Memory B cell (primary cell): ENCODE measurements at regions not wholly inside any gene's neighbourhood (a gene's known extent, or its start where the extent isn't known, plus 50 kb on each side); places are given as distances from the start of the nearest gene placed in this dataset.
"Not testable (repeated sequence)": the region's sequence is repeated elsewhere in the genome, so short reads cannot be mapped to it uniquely, and the experiment has no call there.

Source experiments
- ATAC-seq: fragments of 150-1000 bp; cut with Tn5 transposase; 2 replicates; pipeline ENCODE4 v1.10.0; 2021; ENCODE audit warnings: low read depth, mild to moderate bottlenecking, moderate library complexity
- DNase-seq, 2 donors: peaks; one replicate each; pipeline ENCODE4 v3.0.0; 2022; ENCODE audit warnings: low spot score in 2 of 2
- H3K27ac Mint-ChIP-seq: one replicate; pipeline ENCODE4 v1.8.0; 2022; ENCODE audit warnings: mild to moderate bottlenecking, moderate library complexity, mixed read lengths
- H3K27me3 Mint-ChIP-seq: one replicate; pipeline ENCODE4 v1.8.0; 2022; ENCODE audit warnings: mixed read lengths
- H3K36me3 Mint-ChIP-seq: one replicate; pipeline ENCODE4 v1.8.0; 2022; ENCODE audit warnings: mild to moderate bottlenecking, mixed read lengths
- H3K4me1 Mint-ChIP-seq: one replicate; pipeline ENCODE4 v1.8.0; 2022; ENCODE audit warnings: mixed read lengths
- H3K4me3 Mint-ChIP-seq: one replicate; pipeline ENCODE4 v1.8.0; 2022; ENCODE audit warnings: mild to moderate bottlenecking, moderate library complexity, mixed read lengths
- H3K9me3 Mint-ChIP-seq: one replicate; pipeline ENCODE4 v1.8.0; 2022; ENCODE audit warnings: mixed read lengths

DNA sequence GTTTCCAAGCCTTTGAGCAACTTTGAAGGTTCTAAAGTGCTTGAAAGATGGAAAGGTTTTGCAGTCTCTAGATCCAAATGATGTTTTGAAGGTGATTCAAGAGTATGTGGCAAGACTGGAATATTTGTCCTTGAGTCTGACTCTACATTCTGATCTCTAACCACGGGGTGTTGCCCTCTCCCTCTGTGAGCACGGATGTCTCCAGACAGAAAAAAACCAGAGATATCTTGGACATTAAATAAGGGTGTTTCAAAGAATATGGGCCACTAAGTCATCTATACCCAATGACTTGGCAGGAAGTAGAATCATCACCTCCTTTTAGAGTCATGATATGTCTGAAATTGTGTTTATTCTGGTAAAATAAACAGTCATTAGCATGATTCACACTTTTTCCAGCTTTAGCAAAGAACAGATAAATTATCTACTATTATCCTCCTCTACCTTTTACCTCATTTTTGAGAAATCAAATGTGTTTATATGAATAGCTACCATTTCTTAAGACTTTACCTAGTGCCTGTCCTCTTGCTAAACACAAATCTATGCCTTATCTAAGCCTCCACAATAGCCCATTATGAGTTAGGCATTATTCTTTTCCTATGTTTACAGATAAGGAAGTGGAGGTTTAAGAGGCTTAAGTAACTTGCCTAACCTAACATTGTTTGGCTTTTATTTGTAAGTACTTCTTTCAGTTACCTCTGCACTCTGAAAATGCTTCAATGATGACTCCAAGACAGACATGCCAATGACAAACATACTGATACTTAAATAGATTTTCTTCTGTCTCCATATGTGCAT lies 384.4 kb downstream of the BMP2 start:
- peaks cover 2% of the 10 kb centered on the region for H3K9me3 Mint-ChIP-seq
- DNase-seq (no peak), ATAC-seq (no peak)
- H3K4me3 Mint-ChIP-seq = no peak overlapping the region
- H3K27ac Mint-ChIP-seq = no peak overlapping the region
- H3K4me1 Mint-ChIP-seq = no peaks in the 10 kb centered on the region
- no peaks in the 10 kb centered on the region for H3K27me3 Mint-ChIP-seq
- H3K36me3 Mint-ChIP-seq = no peaks in the 10 kb centered on the region

DNA sequence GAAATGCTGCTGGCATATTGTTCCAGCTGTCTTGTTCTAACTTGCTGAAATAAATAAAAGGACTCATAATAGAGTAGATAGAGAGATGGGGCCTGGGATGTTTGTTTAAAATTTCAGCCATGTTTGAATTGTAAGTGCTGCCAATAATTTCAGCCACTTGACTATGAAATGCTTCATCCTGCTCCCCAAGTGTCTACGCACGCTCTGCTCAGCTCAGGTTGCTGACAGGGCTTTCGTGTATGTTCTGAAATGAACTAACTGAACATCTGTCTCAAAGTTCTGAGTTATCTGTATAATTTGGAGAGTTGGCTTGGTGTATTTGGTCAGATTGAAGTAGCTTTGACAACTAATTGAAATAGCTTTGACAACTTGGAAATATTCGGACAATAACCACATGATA lies 387.8 kb downstream of the BMP2 start:
- DNase-seq (no peak), ATAC-seq (no peak)
- Mint-ChIP-seq H3K27ac (no peak overlapping the region), H3K4me3 (no peak overlapping the region), H3K36me3 (no peaks in the 10 kb centered on the region), H3K4me1 (no peaks in the 10 kb centered on the region), H3K27me3 (no peaks in the 10 kb centered on the region), H3K9me3 (peaks cover 5% of the 10 kb centered on the region)

DNA sequence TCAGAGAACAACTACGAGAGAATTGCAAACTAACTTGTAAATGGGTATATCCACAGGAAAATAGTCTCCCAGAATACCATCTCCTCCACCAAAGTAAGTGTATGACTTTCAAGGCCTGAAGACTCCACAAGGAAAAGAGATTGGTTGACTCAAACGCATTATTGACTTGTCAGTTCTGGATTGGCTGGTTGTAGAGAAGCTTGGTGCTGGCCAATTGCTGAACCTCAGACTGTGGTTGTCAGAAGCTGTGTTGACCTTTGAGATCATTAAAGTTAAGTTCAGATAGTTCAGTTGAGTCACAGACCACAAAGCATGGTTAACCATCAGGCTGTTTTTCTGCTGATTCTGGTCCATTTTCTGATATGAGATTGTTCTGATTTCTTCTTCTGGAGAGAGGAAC lies 388.3 kb downstream of the BMP2 start:
- DNase-seq = no peak
- no peaks in the 10 kb centered on the region for H3K27me3 Mint-ChIP-seq
- no peaks in the 10 kb centered on the region for H3K36me3 Mint-ChIP-seq
- no peaks in the 10 kb centered on the region for H3K4me1 Mint-ChIP-seq
- no peak overlapping the region for H3K27ac Mint-ChIP-seq
- H3K9me3 Mint-ChIP-seq = peaks cover 5% of the 10 kb centered on the region
- ATAC-seq = no peak
- H3K4me3 Mint-ChIP-seq = no peak overlapping the region

DNA sequence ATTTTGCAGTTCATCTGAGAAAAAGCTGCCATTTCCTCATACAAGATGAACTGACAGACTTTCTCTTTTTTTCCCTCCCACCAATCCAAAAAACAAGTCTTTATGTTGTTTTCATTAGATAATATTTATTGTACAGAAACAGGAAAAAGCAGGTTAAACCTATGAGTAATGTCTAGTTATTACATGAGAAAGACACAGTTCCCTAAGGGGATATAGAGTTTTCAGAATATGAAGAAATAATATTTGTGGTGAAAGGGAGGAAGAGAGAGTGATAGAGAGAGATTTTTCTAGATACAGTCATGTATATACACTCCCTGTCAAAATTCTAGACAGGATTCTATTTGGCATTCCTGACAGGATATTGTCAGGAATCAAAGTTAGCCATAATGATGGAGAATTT lies 392.4 kb downstream of the BMP2 start:
- DNase-seq (no peak), ATAC-seq (no peak)
- H3K27ac Mint-ChIP-seq = no peak overlapping the region
- H3K4me1 Mint-ChIP-seq = no peaks in the 10 kb centered on the region
- H3K9me3 Mint-ChIP-seq = peaks cover 12% of the 10 kb centered on the region
- H3K4me3 Mint-ChIP-seq = no peak overlapping the region
- no peaks in the 10 kb centered on the region for H3K27me3 Mint-ChIP-seq
- H3K36me3 Mint-ChIP-seq = no peaks in the 10 kb centered on the region

DNA sequence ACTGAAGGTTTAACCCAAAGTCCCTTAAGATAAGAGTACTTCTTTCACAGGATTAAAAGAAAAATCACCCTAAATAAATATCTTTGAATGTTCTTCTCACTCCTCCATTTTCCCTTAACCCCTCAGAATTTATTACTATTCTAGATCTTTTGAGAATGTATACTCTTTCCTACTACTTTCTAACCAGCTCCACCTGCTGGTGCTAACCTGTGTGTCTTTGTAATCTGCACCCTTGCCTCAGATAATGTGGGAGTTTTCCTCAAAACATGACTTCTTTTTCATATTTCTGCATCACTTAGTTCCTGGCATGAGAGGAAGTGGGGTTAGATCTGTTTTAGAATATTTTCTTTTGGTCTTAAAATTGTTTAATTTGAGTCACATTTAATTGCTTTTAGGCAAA lies 394.2 kb downstream of the BMP2 start:
- Mint-ChIP-seq H3K36me3 (no peaks in the 10 kb centered on the region), H3K27ac (no peak overlapping the region), H3K27me3 (no peaks in the 10 kb centered on the region), H3K9me3 (peaks cover 12% of the 10 kb centered on the region), H3K4me1 (no peaks in the 10 kb centered on the region), H3K4me3 (no peak overlapping the region)
- DNase-seq = no peak
- ATAC-seq = no peak

DNA sequence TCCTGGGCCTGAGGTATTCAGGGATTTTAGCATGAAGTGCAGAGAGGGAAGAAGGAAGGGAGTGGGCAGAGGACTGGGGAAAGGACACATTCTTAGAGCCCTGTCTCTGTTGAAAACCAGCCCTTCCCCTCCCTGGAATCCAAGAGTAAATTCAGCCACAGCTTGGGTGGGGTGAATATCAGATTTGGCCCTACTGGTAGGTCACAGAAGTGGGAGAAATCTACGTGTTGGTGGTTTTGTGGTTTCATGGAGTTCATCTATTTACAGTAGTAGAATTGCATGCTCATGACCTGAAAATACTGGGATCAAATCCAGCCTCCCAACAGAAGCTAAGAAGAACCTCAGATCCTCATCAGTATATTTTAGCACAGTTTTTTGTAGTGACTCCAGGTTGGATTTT lies 404.4 kb downstream of the BMP2 start:
- H3K9me3 Mint-ChIP-seq = no peaks in the 10 kb centered on the region
- no peak overlapping the region for H3K4me3 Mint-ChIP-seq
- DNase-seq (no peak), ATAC-seq (no peak)
- H3K27ac Mint-ChIP-seq = no peak overlapping the region
- H3K36me3 Mint-ChIP-seq = no peaks in the 10 kb centered on the region
- no peaks in the 10 kb centered on the region for H3K4me1 Mint-ChIP-seq
- no peaks in the 10 kb centered on the region for H3K27me3 Mint-ChIP-seq

DNA sequence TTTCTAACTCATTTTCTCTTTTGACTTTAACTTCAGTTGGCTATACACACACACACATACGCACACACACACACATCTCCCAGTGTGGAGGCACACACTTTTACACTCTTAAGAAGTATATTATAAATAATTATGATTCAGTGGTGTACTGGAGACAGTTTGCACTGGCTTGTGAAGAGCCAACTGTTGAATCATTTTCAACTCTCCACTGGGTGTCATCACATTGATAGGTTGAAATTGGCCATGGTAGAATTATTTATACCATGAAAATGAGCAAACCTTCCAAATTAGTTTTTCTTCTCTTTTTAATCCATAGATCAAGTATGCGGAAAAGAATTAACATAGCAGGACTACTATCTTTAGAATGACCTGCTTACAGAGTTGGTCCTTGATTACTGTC lies 407.1 kb downstream of the BMP2 start:
- H3K36me3 Mint-ChIP-seq = no peaks in the 10 kb centered on the region
- ATAC-seq (no peak), DNase-seq (no peak)
- no peaks in the 10 kb centered on the region for H3K27me3 Mint-ChIP-seq
- no peak overlapping the region for H3K4me3 Mint-ChIP-seq
- peaks cover under 1% of the 10 kb centered on the region for H3K9me3 Mint-ChIP-seq
- H3K4me1 Mint-ChIP-seq = no peaks in the 10 kb centered on the region
- H3K27ac Mint-ChIP-seq = no peak overlapping the region

DNA sequence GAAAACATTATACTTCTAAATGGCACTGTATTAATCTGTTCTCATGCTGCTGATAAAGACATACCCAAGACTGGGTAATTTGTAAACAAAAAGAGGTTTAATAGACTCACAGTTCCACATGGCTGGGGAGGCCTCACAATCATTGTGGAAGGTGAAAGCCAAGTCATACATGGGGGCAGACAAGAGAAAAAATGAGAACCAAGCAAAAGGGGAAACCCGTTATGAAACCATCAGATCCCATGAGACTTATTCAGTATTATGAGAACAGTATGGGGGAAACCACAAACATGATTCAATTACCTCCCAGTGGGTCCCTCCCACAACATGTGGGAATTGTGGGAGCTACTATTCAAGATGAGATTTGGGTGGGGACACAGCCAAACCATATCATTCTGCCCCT lies 408.3 kb downstream of the BMP2 start:
- H3K4me1 Mint-ChIP-seq, H3K36me3 Mint-ChIP-seq, H3K4me3 Mint-ChIP-seq, ATAC-seq, H3K27me3 Mint-ChIP-seq, DNase-seq, H3K27ac Mint-ChIP-seq, H3K9me3 Mint-ChIP-seq: not testable (repeated sequence)

DNA sequence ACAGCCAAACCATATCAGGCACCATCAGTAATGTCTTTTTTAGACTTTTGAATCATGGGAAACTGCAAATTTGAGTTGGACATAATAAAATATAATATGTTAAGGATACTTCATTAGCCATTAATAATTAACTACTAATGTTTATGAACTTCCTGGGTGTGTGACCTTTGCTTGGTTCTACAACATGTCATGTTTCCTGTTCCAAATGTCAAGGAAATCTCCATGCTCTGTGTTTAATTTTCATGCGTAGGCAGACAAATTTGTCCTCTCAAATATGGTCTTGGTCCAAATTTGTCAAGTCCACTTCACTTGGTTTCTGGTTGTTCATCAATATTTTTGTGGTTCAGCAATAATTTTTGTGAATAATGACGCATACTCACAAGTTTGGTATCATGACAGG lies 410.5 kb downstream of the BMP2 start:
- H3K9me3 Mint-ChIP-seq = peaks cover 12% of the 10 kb centered on the region
- H3K27ac Mint-ChIP-seq = no peak overlapping the region
- no peaks in the 10 kb centered on the region for H3K4me1 Mint-ChIP-seq
- DNase-seq (no peak), ATAC-seq (no peak)
- H3K4me3 Mint-ChIP-seq = no peak overlapping the region
- H3K36me3 Mint-ChIP-seq = no peaks in the 10 kb centered on the region
- H3K27me3 Mint-ChIP-seq = no peaks in the 10 kb centered on the region

DNA sequence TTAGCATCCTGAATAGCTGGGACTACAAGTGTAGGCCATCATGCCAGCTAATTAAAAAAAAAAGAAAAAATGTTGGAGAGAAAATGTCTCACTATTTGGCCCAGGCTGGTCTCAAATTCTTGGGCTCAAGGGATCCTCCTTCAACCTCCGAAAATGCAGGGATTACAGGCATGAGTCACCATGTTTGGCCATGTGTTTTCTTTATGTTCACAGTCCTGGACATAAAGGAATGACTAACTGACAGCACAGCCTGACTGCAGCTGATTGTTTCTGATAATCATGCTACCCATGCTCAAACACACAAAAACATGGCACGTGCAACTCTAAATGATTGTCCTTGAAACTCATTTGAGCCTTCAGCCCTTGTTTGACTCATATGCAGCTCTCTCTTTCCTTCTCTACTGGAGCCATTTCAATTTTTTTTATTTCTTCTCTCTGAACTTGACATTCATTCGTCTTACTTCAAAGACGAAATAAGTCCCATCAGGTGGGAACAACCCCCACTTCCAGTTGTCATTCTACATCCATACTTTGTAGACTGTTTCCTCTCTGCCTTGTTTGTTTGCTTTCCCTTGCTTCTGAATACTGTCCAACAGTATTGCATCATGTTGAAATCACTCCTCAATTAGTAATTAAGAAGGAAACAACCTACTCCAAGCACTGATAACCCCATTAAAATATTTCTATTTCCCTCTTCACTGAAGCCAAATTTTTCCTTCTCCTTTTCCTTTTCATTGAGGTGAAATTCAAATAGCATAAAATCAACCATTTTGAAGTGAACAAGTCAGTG lies 413.0 kb downstream of the BMP2 start:
- DNase-seq = no peak
- Mint-ChIP-seq H3K9me3 (peaks cover 14% of the 10 kb centered on the region), H3K4me1 (no peaks in the 10 kb centered on the region), H3K27me3 (no peaks in the 10 kb centered on the region), H3K27ac (no peak overlapping the region), H3K4me3 (no peak overlapping the region), H3K36me3 (no peaks in the 10 kb centered on the region)
- ATAC-seq = no peak

DNA sequence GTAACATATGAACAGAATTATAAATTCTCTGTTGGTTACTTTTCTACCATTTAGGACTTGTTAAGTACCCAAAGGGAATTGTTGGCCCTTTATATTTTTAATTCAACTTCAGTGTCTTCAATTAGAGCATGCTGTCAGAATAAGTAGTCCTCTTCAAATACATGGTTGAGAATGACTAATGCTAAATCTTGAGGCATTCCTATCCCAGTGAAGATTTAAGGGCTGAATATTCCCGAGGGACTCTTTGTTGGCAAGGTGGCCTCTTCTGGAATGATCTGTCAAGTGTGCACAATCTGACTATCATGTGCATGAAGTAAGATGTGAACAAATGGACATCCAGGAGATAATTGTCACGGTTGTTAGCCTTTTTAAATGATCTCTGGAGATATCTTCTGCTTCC lies 421.7 kb downstream of the BMP2 start:
- Mint-ChIP-seq H3K9me3 (peaks cover 1% of the 10 kb centered on the region), H3K27ac (no peak overlapping the region), H3K4me3 (no peak overlapping the region), H3K27me3 (no peaks in the 10 kb centered on the region), H3K36me3 (no peaks in the 10 kb centered on the region), H3K4me1 (no peaks in the 10 kb centered on the region)
- ATAC-seq (no peak), DNase-seq (no peak)

DNA sequence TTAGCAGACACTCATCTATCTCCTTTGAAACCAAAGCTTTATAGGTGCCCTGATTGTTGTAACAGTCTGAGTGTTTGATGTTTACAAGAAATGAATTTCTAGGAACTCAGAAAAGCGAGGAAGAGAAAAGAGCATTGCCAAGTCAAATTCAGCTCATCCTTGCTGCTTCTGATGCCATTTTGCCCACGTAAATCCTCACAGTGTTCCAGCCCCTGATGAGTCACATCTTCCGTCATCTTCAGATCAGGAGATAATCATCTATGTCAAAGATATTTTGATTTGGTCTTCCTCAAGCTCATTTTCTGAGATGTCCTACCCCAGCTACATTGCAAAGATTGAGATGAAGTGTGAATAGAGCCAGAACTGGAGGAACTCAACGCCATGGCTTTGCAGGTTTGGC lies 426.2 kb downstream of the BMP2 start:
- DNase-seq (no peak), ATAC-seq (no peak)
- Mint-ChIP-seq H3K27me3 (no peaks in the 10 kb centered on the region), H3K9me3 (peaks cover 3% of the 10 kb centered on the region), H3K27ac (no peak overlapping the region), H3K4me1 (no peaks in the 10 kb centered on the region), H3K36me3 (no peaks in the 10 kb centered on the region), H3K4me3 (no peak overlapping the region)

DNA sequence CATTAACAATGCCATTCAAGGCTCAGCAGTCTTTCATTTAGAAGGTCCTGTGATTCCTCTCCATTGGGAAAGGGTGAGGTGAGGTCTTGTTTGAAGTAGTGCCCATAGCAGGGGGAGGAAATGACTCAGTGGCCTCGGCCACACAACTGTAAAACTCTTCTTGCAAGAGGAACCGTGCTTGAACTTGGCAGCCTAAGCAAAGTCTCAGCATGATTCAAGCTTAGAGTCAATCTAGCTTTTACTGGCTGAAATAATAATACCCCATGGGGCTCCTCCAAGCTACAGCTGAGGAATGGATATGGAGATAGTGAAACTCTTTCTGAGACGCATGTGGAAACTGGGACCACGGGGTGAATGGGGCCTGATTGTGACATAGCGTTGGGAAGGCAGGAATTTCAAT lies 428.2 kb downstream of the BMP2 start:
- Mint-ChIP-seq H3K36me3 (no peaks in the 10 kb centered on the region), H3K27me3 (no peaks in the 10 kb centered on the region), H3K9me3 (peaks cover 3% of the 10 kb centered on the region), H3K27ac (no peak overlapping the region), H3K4me3 (no peak overlapping the region), H3K4me1 (no peaks in the 10 kb centered on the region)
- DNase-seq = no peak
- ATAC-seq = no peak

DNA sequence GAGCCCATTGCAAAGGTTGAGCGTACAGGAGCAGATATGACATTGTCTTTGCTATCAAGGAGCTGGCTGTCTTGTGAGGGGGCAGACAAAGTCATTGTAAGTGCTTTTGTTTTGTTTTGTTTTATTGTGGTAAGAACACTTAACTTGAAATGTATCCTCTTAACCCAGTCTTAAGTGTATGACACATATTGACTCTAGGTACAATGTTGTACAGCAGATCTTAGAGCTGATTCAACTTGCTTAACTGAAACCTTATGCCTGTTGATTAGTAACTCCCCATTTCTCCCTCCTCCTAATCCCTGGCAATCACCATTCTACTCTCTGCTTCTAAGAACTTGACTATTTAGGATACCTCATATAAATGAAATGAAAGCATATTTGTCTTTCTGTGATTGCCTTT lies 429.0 kb downstream of the BMP2 start:
- Mint-ChIP-seq H3K27me3 (no peaks in the 10 kb centered on the region), H3K4me3 (no peak overlapping the region), H3K36me3 (no peaks in the 10 kb centered on the region), H3K9me3 (peaks cover 3% of the 10 kb centered on the region), H3K4me1 (no peaks in the 10 kb centered on the region), H3K27ac (no peak overlapping the region)
- no peak for ATAC-seq
- no peak for DNase-seq

DNA sequence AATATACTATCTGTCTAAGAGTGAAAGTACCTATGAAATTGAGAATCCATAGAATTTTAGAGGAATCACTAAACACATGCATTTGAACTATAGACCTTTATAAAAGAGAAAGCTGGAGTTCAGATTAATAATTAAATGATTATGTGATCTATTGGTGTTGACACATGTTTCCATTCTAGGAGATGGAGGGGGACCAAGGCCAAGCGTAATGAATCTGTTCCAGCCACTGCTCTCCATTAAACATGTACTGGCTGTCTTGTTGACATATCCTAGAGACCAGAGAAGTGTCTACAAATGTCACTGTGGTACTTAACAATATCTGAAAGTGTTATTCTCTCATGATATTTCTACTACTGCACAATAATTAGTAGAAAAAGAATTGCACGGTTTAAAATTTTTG lies 432.4 kb downstream of the BMP2 start:
- no peak for ATAC-seq
- DNase-seq = no peak
- no peak overlapping the region for H3K4me3 Mint-ChIP-seq
- peaks cover 6% of the 10 kb centered on the region for H3K9me3 Mint-ChIP-seq
- H3K27me3 Mint-ChIP-seq = no peaks in the 10 kb centered on the region
- no peak overlapping the region for H3K27ac Mint-ChIP-seq
- no peaks in the 10 kb centered on the region for H3K36me3 Mint-ChIP-seq
- H3K4me1 Mint-ChIP-seq = no peaks in the 10 kb centered on the region
